Activated naive CD8-positive, alpha-beta T cell (primary cell): ENCODE measurements at regions not wholly inside any gene's neighbourhood (a gene's known extent, or its start where the extent isn't known, plus 50 kb on each side); places are given as distances from the start of the nearest gene placed in this dataset.
"Not testable (repeated sequence)": the region's sequence is repeated elsewhere in the genome, so short reads cannot be mapped to it uniquely, and the experiment has no call there.

ENCODE experiments used
- H3K27ac Mint-ChIP-seq: one replicate; pipeline ENCODE4 v1.8.0; 2021; ENCODE audit warnings: mixed read lengths
- H3K27me3 Mint-ChIP-seq: one replicate; pipeline ENCODE4 v1.8.0; 2021; ENCODE audit warnings: mixed read lengths
- H3K36me3 Mint-ChIP-seq: one replicate; pipeline ENCODE4 v1.8.0; 2021; ENCODE audit warnings: mixed read lengths
- H3K4me1 Mint-ChIP-seq: one replicate; pipeline ENCODE4 v1.8.0; 2021; ENCODE audit warnings: low read depth, mixed read lengths
- H3K4me3 Mint-ChIP-seq: one replicate; pipeline ENCODE4 v1.8.0; 2021; ENCODE audit warnings: mild to moderate bottlenecking, mixed read lengths
- H3K9me3 Mint-ChIP-seq: one replicate; pipeline ENCODE4 v1.8.0; 2021; ENCODE audit warnings: low read depth, mixed read lengths

DNA sequence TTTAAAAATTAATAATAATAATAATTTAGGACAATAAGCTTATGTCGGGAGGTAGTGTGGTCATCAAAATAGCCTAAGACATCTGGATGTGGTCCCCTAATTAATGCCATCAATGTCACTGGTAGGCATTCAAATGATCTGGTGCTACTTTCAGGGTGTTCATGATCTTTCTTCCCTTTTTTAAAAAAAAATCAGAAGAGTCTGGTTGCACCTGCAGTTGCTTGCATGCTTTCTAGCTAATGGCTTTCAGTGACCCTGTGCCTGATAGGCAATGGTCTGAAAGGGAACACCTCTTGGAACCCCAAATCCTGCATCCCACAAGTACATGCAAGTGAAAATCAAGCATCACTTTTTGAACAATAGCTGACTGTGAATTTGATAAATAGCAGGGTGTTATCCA lies 64.1 kb upstream of the KBTBD8 start:
- no peaks in the 10 kb centered on the region for H3K9me3 Mint-ChIP-seq
- H3K4me3 Mint-ChIP-seq = no peak overlapping the region
- H3K36me3 Mint-ChIP-seq = no peaks in the 10 kb centered on the region
- no peak overlapping the region for H3K27ac Mint-ChIP-seq
- no peaks in the 10 kb centered on the region for H3K4me1 Mint-ChIP-seq
- H3K27me3 Mint-ChIP-seq = peaks cover 15% of the 10 kb centered on the region

DNA sequence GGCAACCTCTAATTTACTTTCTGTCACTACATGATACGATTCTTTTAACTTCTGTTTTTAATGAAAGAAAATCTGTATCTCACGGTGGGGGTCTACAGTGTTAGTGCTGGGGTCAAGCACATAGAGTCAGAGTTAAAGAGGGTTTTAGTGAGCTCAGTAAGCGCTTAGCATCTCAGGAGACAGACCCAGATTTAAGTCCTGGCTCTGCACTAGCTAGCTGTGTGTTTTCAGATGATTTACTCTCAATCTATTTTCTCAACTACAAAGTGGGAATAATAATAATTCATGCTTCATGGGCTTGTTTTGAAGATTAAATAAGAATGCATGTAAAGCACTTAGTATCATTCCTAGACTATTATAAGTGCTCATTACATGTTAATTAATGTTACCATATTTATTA lies 63.4 kb upstream of the KBTBD8 start:
- Mint-ChIP-seq H3K9me3 (no peaks in the 10 kb centered on the region), H3K36me3 (no peaks in the 10 kb centered on the region), H3K27ac (no peak overlapping the region), H3K4me3 (no peak overlapping the region), H3K27me3 (peaks cover 15% of the 10 kb centered on the region), H3K4me1 (no peaks in the 10 kb centered on the region)

DNA sequence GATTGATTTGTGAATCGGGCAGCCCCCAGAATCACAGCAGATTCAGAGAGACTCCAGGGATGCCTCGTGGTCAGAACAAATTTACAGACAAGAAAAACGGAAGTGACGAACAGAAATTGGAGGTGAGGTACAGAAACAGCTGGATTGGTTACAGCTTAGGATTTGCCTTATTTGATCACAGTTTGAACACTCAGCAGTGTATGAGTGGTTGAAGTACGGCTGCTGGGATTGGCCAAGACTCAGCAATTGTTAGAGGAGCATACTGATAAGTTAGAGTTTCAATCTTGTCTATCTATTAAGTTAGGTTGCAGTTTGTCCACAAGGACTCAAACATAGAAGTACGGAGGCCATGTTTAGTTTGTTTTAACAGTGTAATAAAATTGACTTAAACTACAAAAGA lies 61.1 kb upstream of the KBTBD8 start:
- H3K4me3 Mint-ChIP-seq, H3K9me3 Mint-ChIP-seq, H3K4me1 Mint-ChIP-seq, H3K27ac Mint-ChIP-seq, H3K36me3 Mint-ChIP-seq: not testable (repeated sequence)
- H3K27me3 Mint-ChIP-seq = peaks cover 20% of the 10 kb centered on the region

DNA sequence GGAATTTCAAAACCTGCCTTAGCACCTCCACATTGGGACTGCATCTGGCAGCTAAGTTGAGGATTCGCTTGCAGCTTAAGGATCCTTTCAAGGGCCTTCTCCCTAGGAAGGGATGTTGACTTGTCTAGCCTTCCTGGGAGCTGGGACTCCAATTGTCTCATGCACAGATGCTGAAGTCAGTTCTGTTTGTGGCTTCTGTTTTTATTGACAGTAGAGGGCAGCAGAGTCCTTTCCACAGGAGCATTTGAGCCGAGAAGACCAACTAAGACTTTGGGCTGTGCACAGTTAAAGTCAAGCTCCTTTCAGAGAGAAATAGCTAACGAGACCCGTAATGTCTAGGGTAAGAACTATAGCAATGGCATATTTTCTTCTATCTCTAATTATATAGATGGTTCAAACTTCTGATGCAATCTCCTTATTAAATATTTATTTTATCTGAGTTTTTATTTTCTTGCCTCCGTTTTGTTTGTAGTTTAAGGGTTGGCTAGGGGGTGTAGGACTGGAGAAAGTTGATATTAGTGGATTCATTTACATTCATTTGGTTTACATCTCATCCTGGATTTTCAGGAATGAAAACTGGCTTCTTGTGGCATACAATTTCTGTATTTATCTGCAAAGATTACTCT lies 59.7 kb upstream of the KBTBD8 start:
- H3K4me3 Mint-ChIP-seq = no peak overlapping the region
- H3K27ac Mint-ChIP-seq = no peak overlapping the region
- no peaks in the 10 kb centered on the region for H3K9me3 Mint-ChIP-seq
- no peaks in the 10 kb centered on the region for H3K36me3 Mint-ChIP-seq
- no peaks in the 10 kb centered on the region for H3K4me1 Mint-ChIP-seq
- H3K27me3 Mint-ChIP-seq = peaks cover 19% of the 10 kb centered on the region

DNA sequence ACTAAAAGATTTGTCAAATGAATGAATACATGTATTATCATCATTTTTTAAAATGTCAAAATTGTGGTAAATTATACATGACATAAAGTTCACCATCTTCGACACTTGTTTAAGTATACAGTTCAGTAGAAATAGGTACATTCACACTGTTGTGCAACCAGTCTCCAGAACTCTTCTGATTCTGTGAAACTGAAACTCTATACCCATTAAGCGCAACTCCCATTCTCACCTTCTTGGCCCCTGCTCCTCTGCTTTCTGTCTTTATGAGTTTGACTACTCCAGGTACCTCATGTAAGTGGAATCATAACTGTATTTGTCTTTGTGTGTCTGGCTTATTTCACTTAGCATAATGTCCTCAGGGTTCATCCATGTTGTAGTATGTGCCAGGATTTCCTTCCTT lies 50.1 kb upstream of the KBTBD8 start:
- H3K27ac Mint-ChIP-seq = no peak overlapping the region
- no peaks in the 10 kb centered on the region for H3K9me3 Mint-ChIP-seq
- peaks cover 9% of the 10 kb centered on the region for H3K27me3 Mint-ChIP-seq
- no peak overlapping the region for H3K4me3 Mint-ChIP-seq
- no peaks in the 10 kb centered on the region for H3K36me3 Mint-ChIP-seq
- no peaks in the 10 kb centered on the region for H3K4me1 Mint-ChIP-seq
